ENCODE measurements at regions not wholly inside any gene's neighbourhood (a gene's known extent, or its start where the extent isn't known, plus 50 kb on each side); places are given as distances from the start of the nearest gene placed in this dataset.

DNA sequence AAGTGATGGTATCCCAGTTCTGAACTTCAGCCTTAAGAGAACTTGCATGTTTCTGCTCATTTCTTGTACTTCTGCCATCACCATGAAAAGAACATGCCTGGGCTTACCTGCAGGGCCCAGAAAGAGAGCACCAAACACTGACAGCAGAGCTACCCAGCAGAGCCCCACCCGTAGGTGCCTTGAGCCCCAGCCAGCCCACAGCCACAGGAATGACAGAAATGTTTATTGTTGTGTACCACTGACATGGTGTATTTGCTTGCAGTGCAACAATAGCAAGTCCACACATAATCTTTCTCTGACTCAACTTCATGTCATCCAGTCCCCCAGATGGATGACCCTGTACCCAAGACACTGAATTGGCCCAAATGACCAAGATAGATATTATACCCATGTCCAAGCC is 195.2 kb downstream of the TSHZ3 start:
- DNase-seq = no peak

- DNase-seq = no peak
Measured at GRCh38 chr19:31152906-31153305, 196.3 kb downstream of the TSHZ3 start.

- DNase-seq = no peak
Measured at GRCh38 chr19:31149441-31149941, 199.7 kb downstream of the TSHZ3 start.

- no peak for DNase-seq
Measured at GRCh38 chr19:31148671-31149070, 200.6 kb downstream of the TSHZ3 start.

GRCh38 chr19:31147234-31147633 is 202.0 kb downstream of the TSHZ3 start:
- DNase-seq = no peak

- DNase-seq = no peak
Measured at GRCh38 chr19:31146546-31147183, 202.6 kb downstream of the TSHZ3 start.

GRCh38 chr19:31146015-31146414 is 203.2 kb downstream of the TSHZ3 start:
- no peak for DNase-seq

DNA sequence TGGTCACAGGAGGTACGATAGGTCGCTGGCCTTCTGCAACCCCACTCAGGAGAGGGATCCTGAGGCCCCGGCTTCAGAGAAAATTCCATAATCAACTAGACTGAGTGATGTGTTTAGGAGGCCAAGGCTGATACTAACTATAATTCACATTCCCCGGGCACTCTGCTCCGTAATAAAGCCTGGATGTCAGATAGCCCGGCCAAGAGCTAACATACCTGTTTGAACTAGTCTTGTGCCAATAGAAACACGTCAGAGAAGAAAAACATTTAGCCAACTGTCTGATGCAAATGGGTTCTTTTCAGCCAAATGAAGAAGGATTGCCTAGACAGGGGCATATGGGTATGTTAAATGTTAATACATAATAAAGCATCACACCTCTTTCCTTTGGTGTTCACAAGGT is 204.2 kb downstream of the TSHZ3 start:
- no peak for DNase-seq

DNA sequence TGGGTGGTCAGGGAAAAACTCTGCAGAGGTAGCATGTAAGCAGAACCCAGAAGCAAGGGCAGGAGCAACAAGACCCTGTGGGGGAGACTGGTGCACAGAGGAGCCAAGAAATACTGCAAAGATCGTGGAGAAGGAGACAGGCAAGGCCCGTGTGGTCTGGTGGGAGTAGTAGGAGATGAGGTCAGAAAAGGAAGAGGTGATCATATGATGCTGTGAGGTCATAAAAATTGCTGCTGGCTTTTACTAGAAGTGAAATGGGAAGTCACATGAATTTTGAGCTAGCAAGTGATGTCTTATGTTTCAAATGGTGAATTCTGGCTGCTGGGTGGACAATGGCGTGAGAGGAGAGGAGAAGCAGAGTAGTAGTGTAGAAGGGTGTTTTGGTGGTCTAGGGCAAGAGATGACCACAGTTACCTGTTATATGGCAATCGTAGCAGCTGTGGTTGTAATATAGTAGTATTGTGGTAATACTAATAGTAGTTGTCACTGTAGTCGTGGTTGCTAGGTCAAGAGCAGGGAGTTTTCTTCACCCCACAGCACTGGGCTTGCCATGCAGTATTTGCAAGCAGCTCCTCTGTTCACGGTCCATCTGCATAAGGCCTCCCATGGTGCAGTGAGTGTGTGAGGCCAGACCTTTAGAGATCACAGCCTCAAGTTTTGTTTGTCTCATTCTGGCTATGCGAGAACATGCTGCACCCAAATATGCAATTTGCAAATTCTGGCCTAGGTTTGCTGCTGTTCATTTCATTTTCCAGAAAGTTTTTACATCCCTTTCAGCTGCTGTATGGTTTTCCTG is 205.0 kb downstream of the TSHZ3 start:
- no peak for DNase-seq

- no peak for DNase-seq
Measured at GRCh38 chr19:31141301-31141700, 207.9 kb downstream of the TSHZ3 start.

GRCh38 chr19:31140717-31141116 is 208.5 kb downstream of the TSHZ3 start:
- no peak for DNase-seq

- DNase-seq = no peak
Measured at GRCh38 chr19:31139871-31140505, 209.2 kb downstream of the TSHZ3 start.

DNA sequence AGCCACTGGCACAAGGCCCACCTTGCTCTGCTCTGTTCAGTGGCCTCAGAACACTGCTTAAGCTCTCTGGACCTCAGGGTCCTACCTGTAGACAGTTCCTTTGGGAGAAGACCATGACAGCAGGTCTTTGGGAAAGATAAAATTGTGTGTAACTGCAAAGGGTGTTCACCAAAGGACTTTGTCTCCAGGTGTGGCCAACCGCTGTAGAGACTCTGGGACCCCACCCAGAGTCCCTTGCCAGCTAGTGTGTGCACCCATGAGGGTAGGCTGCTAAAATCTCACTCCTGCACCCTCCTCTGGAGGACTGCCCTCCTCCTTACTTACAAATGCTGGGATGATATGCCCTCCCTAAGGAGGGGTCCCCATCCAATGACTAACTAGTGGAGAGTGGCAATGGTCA is 211.2 kb downstream of the TSHZ3 start:
- no peak for DNase-seq

DNA sequence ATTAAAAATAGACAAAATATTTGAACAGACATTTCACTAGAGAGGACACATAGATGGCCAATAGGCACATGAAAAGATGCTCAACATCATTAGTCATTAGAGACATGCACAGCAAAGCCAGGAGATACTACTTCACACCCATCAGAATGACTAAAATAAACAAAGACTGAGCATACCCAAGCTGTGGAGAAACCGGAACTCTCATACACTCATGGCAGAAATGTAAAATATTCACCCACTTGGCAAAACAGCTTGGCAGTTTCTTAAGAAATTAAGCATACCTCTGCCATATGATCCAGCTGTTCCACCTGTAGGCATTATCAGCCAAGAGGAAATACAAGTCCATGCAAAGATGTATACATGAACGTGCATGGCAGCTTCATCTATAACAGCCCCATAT is 213.4 kb downstream of the TSHZ3 start:
- DNase-seq = no peak

DNA sequence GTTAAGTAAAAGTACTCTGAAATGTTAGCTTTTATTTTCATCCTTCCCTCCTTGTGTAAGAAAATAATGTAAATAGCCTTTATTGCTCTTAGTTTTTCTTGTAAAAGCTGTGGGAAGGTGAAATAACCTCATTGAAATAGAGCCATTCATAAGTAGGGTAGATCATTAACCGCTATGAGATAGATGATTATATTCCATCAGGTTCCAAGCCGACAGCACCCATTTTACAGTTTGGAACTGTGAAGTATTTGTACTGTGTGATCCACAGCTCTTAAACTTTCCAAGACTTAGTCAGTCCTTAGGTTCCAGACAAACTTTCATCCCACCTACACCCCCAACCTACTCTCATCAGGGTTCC is 216.5 kb downstream of the TSHZ3 start:
- DNase-seq = no peak

GRCh38 chr19:31128291-31128690 is 220.9 kb downstream of the TSHZ3 start:
- no peak for DNase-seq

DNA sequence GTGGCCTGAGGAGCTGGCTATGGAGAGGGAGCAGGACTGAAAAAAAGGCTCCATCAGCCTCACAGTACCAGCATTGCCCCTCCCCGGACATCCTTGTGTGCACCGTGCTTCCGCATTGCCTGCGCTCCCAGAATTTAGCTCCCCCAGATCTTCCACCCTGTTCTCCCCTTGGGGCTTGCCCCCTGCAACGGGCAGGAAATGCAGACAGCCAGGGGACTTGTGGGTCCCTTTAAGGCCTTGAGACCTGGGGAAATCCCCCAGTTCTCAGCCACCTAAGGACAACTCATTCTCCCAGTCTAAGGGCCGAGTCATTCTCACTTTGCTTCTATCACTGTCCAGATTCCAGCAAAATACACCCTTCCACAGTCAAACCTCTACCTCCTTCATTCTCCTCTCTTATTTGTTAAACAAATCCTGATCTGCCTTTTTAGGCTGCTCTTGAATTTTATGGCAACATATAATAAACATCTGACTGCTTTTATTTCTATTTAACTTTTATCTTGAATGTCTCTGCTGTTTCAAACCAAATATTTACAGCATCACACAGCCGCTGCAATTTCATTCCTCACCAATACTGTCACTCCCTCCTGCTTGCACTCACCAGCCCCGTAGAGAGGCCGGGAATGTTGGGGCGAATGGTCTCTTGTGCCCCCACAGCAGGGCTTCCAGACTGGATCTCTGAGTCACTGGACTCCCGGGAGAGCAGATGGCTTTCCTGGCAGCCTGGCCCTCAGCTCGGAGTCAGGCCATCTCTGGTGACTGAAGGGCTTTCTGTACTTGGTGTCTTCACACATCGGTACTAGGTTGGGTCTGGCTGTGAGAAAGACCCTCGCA is 221.9 kb downstream of the TSHZ3 start:
- DNase-seq = no peak

DNA sequence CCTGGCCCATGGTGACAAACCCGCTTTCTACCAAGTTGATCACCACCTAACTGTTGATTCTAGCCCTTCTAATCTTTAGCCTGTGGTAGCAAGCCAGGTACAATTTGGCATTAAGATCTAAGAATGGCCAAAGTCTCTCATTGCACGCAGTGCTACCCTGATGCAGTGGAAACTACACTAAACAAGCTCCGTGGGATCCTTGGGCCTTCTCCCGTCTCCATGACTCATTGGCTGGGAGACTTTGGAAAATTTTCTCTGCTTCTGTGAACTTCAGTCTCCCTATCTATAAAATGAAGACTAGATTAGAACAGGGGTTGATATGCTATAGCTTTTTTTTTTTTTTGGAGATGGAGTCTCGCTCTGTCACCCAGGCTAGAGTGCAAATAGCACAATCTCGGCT is 223.0 kb downstream of the TSHZ3 start:
- no peak for DNase-seq

- DNase-seq = no peak
Measured at GRCh38 chr19:31125071-31125470, 224.2 kb downstream of the TSHZ3 start.

DNA sequence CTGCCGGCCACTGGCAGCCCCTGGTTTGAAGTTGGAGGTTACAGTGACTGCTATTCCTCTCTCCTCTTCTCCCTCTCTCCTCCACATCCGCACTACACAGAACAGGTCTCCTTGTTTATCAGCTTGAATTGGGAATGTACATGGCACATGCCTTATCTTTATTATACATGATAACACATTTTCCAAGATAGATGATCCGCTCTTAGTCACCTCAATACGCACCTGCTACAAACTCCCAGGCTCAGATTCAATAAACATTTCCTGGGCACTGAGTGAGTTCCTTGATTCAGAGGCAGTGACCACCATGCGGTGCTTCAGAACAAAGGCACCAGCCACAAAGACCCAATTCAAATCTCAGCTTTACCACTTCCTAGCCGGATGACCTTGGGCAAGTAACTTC is 227.7 kb downstream of the TSHZ3 start:
- DNase-seq = no peak

DNA sequence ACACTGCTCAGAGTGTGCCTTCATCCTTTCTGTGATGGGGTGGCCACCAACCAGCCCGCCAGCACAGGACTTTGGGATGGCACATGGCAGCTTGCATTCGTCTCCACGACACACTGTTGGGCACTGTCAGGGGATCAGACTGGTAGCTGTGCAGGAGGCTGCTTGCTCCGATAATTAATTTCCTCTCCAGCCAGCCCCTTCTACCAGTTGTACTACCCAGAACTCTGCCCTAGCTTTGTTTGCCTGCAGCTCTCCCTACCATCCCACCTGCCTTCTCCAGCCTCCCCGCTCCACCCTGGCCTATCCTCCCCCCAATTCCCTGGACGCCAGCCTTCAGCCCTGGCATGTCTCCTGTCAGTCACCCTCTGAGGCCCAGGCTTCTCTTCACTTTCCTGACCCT is 228.3 kb downstream of the TSHZ3 start:
- no peak for DNase-seq

- no peak for DNase-seq
Measured at GRCh38 chr19:31119951-31120690, 229.1 kb downstream of the TSHZ3 start.

DNA sequence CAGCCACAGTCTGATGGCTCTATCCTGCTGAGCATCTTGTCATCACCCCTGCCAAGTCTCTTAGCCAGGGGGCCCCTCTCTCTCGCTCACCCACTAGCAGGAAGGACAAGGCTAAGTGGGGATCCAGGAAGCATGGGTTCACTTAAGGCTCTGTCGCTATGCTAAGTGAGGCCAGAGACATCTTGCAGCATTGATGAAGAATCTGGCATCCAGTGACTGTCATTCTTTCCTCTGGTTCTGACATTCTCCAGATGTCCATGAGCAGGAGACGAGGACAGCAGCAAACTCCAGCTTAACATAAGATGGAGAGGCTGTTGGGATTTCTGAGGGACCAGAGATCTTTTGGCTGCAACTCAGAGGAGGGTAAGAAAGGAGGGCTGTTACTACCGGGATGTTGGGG is 230.2 kb downstream of the TSHZ3 start:
- no peak for DNase-seq

Measured in activated T-cell treated with anti-CD3 and anti-CD28 coated beads, Interleukin-2, amount 50 U/mL, for 1 hour (primary cell).